ENCODE measurements at regions not wholly inside any gene's neighbourhood (a gene's known extent, or its start where the extent isn't known, plus 50 kb on each side); places are given as distances from the start of the nearest gene placed in this dataset.
"Not testable (repeated sequence)": the region's sequence is repeated elsewhere in the genome, so short reads cannot be mapped to it uniquely, and the experiment has no call there.

- no peak for DNase-seq (ENCODE audit: low read depth in 2 of 2)
Measured at GRCh38 chr9:81077572-81077971, 611.8 kb downstream of the TLE1 start.

GRCh38 chr9:81076131-81076530 lies 613.2 kb downstream of the TLE1 start:
- no peak for DNase-seq (ENCODE audit: low read depth in 2 of 2)

- no peak for DNase-seq (ENCODE audit: low read depth in 2 of 2)
Measured at GRCh38 chr9:81074221-81074620, 615.1 kb downstream of the TLE1 start.

- no peak for DNase-seq (ENCODE audit: low read depth in 2 of 2)
Measured at GRCh38 chr9:81073821-81074220, 615.5 kb downstream of the TLE1 start.

- no peak for DNase-seq (ENCODE audit: low read depth in 2 of 2)
Measured at GRCh38 chr9:81072758-81073157, 616.6 kb downstream of the TLE1 start.

GRCh38 chr9:81071108-81071507 lies 618.2 kb downstream of the TLE1 start:
- DNase-seq (ENCODE audit: low read depth in 2 of 2), result no peak

- no peak for DNase-seq (ENCODE audit: low read depth in 2 of 2)
Measured at GRCh38 chr9:81070689-81071088, 618.7 kb downstream of the TLE1 start.

GRCh38 chr9:81069923-81070322 lies 619.4 kb downstream of the TLE1 start:
- DNase-seq (ENCODE audit: low read depth in 2 of 2), result no peak

- DNase-seq (ENCODE audit: low read depth in 2 of 2), result no peak
Measured at GRCh38 chr9:81069038-81069795, 620.1 kb downstream of the TLE1 start.

GRCh38 chr9:81062995-81063394 lies 626.4 kb downstream of the TLE1 start:
- not testable (repeated sequence) for DNase-seq (ENCODE audit: low read depth in 2 of 2)

- DNase-seq (ENCODE audit: low read depth in 2 of 2), result no peak
Measured at GRCh38 chr9:81058782-81059181, 630.6 kb downstream of the TLE1 start.

- DNase-seq (ENCODE audit: low read depth in 2 of 2), result no peak
Measured at GRCh38 chr9:81053298-81054025, 635.9 kb downstream of the TLE1 start.

GRCh38 chr9:81052846-81053245 lies 636.5 kb downstream of the TLE1 start:
- DNase-seq (ENCODE audit: low read depth in 2 of 2), result no peak

- DNase-seq (ENCODE audit: low read depth in 2 of 2), result no peak
Measured at GRCh38 chr9:81047280-81047679, 642.1 kb downstream of the TLE1 start.

GRCh38 chr9:81045658-81046057 lies 643.7 kb downstream of the TLE1 start:
- DNase-seq (ENCODE audit: low read depth in 2 of 2), result no peak

- DNase-seq (ENCODE audit: low read depth in 2 of 2), result no peak
Measured at GRCh38 chr9:81037889-81038288, 651.5 kb downstream of the TLE1 start.

GRCh38 chr9:81035601-81036000 lies 653.7 kb downstream of the TLE1 start:
- DNase-seq (ENCODE audit: low read depth in 2 of 2), result no peak

- no peak for DNase-seq (ENCODE audit: low read depth in 2 of 2)
Measured at GRCh38 chr9:81035171-81035570, 654.2 kb downstream of the TLE1 start.

- DNase-seq (ENCODE audit: low read depth in 2 of 2), result no peak
Measured at GRCh38 chr9:81032831-81033230, 656.5 kb downstream of the TLE1 start.

- DNase-seq (ENCODE audit: low read depth in 2 of 2), result no peak
Measured at GRCh38 chr9:81032030-81032572, 657.2 kb downstream of the TLE1 start.

- DNase-seq (ENCODE audit: low read depth in 2 of 2), result no peak
Measured at GRCh38 chr9:81031422-81032029, 657.8 kb downstream of the TLE1 start.

- DNase-seq (ENCODE audit: low read depth in 2 of 2), result no peak
Measured at GRCh38 chr9:81030027-81030426, 659.3 kb downstream of the TLE1 start.

GRCh38 chr9:81028504-81028903 lies 660.8 kb downstream of the TLE1 start:
- DNase-seq (ENCODE audit: low read depth in 2 of 2), result no peak

Data from stimulated activated CD4-positive, alpha-beta T cell treated with anti-CD3 and anti-CD28 coated beads, Interleukin-1b, Interleukin-23, amount 100 ng/mL, for 4 hours (primary cell).